Nephron (organoid): ENCODE measurements at regions not wholly inside any gene's neighbourhood (a gene's known extent, or its start where the extent isn't known, plus 50 kb on each side); places are given as distances from the start of the nearest gene placed in this dataset.
A peak's percentile ranks its signal among the peaks of the same experiment; 100 is the strongest.

ENCODE experiments used
- H3K27ac Mint-ChIP-seq, 3 experiments: 2 replicates each; pipeline ENCODE4 v1.8.0; 2020; ENCODE audit warnings: mixed read lengths in 3 of 3, mild to moderate bottlenecking in 2 of 3, moderate library complexity in 1 of 3
- H3K27me3 Mint-ChIP-seq: 2 replicates; pipeline ENCODE4 v1.8.0; 2021; ENCODE audit warnings: low read depth, mild to moderate bottlenecking, moderate library complexity, mixed read lengths
- H3K36me3 Mint-ChIP-seq: 2 replicates; pipeline ENCODE4 v1.8.0; 2020; ENCODE audit warnings: low read depth, mixed read lengths
- H3K4me1 Mint-ChIP-seq: 2 replicates; pipeline ENCODE4 v1.8.0; 2020; ENCODE audit warnings: mixed read lengths
- H3K4me3 Mint-ChIP-seq, 3 experiments: 2 replicates each; pipeline ENCODE4 v1.8.0; 2020; ENCODE audit warnings: mild to moderate bottlenecking in 3 of 3, mixed read lengths in 3 of 3, moderate library complexity in 2 of 3
- H3K9me3 Mint-ChIP-seq: 2 replicates; pipeline ENCODE4 v1.8.0; 2020; ENCODE audit warnings: mixed read lengths
- TF ChIP-seq, protein P1 (sequence below), 3 experiments: fragments of 200-600 bp; sonication (generic); IDR thresholded peaks; one replicate each; pipeline ENCODE4 v1.5.0; 2021; ENCODE audit warnings: antibody characterized with exemption in 3 of 3; ENCODE audit not compliant: unreplicated experiment in 3 of 3

DNA sequence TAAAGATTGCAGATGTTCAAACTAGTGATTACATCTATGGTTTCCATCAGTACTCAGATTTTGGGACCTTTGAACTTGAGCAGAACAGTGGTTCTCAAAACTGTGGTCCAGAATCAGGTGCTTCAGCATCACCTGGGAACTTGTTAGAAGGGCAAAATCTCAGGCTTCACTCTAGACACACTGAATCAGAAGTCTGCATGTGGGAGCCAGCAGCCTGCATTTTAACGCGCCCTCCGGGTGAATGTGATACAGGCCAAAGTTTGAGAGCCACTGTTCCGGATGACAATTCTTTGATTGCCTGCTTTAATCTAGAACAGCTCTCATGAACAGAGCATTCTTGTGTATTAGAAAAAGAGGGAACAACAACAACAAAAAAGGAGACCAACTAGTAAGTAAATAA lies 261.7 kb downstream of the GPD2 start:
- no peak overlapping the region for H3K27ac Mint-ChIP-seq
- H3K27me3 Mint-ChIP-seq: no peaks in the 10 kb centered on the region
- H3K9me3 Mint-ChIP-seq: no peaks in the 10 kb centered on the region
- no peaks in the 10 kb centered on the region for H3K36me3 Mint-ChIP-seq
- TF ChIP-seq, protein P1, sequence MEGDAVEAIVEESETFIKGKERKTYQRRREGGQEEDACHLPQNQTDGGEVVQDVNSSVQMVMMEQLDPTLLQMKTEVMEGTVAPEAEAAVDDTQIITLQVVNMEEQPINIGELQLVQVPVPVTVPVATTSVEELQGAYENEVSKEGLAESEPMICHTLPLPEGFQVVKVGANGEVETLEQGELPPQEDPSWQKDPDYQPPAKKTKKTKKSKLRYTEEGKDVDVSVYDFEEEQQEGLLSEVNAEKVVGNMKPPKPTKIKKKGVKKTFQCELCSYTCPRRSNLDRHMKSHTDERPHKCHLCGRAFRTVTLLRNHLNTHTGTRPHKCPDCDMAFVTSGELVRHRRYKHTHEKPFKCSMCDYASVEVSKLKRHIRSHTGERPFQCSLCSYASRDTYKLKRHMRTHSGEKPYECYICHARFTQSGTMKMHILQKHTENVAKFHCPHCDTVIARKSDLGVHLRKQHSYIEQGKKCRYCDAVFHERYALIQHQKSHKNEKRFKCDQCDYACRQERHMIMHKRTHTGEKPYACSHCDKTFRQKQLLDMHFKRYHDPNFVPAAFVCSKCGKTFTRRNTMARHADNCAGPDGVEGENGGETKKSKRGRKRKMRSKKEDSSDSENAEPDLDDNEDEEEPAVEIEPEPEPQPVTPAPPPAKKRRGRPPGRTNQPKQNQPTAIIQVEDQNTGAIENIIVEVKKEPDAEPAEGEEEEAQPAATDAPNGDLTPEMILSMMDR (IDR thresholded peaks at IDR 0.05; ENCODE audit: unreplicated experiment in 3 of 3): no peak
- H3K4me3 Mint-ChIP-seq: no peak overlapping the region
- no peaks in the 10 kb centered on the region for H3K4me1 Mint-ChIP-seq

DNA sequence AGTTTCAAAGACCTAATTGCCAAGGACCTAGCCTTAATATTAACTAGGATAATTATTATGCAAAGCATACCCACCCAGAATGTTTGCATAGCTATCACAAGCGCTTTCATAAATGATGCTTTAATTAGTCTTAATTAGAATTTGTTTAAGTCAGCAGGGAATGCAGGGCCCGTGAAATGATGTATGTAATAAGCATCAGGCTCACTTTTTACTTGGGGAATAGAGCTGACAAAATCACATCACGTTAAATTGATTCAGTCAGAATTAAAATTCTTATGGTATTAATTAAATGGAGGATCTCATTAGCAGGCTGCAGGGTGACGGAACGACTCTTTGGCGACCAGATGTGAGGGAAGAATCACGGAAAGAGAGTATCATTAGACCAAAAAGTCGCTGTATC lies 264.5 kb downstream of the GPD2 start:
- TF ChIP-seq, protein P1 (IDR thresholded peaks at IDR 0.05; ENCODE audit: unreplicated experiment in 3 of 3): no peak

DNA sequence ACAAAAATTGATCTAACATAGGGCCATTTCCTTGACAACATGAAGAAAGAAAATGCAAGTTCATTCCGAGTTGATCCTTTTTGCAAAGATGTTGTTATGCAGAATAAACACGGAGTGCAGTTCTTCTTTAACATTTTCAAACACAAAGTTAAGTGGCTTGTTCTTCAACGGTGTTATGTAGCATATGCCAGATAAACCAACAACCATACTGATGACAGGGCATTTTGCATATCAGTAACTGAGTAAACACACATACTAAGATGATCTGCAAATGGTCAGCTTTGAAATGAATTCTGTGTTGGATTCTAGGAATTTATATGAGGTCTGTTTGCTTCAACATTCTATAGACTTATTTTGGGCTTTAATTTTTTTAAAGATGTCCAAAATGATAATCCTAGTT lies 266.4 kb downstream of the GPD2 start:
- Mint-ChIP-seq H3K9me3 (no peaks in the 10 kb centered on the region), H3K36me3 (no peaks in the 10 kb centered on the region), H3K4me1 (peaks cover 7% of the 10 kb centered on the region), H3K27me3 (no peaks in the 10 kb centered on the region), H3K4me3 (no peak overlapping the region), H3K27ac (no peak overlapping the region)
- TF ChIP-seq, protein P1 (IDR thresholded peaks at IDR 0.05; ENCODE audit: unreplicated experiment in 3 of 3): no peak

More for the DNA sequence above, 264.5 kb downstream of the GPD2 start:
- Mint-ChIP-seq H3K4me1 (peaks cover 7% of the 10 kb centered on the region), H3K27me3 (no peaks in the 10 kb centered on the region), H3K27ac (no peak overlapping the region), H3K36me3 (no peaks in the 10 kb centered on the region), H3K9me3 (no peaks in the 10 kb centered on the region), H3K4me3 (no peak overlapping the region)

GRCh38 chr2:156703642-156704041 lies 267.5 kb downstream of the GPD2 start:
- H3K4me1 Mint-ChIP-seq: peaks cover 7% of the 10 kb centered on the region
- TF ChIP-seq, protein P1 (IDR thresholded peaks at IDR 0.05; ENCODE audit: unreplicated experiment in 3 of 3): no peak
- peak overlapping the region in 1 of 3 experiments; percentile 29 for H3K27ac Mint-ChIP-seq
- no peak overlapping the region for H3K4me3 Mint-ChIP-seq
- H3K36me3 Mint-ChIP-seq: no peaks in the 10 kb centered on the region
- H3K27me3 Mint-ChIP-seq: no peaks in the 10 kb centered on the region
- H3K9me3 Mint-ChIP-seq: no peaks in the 10 kb centered on the region

DNA sequence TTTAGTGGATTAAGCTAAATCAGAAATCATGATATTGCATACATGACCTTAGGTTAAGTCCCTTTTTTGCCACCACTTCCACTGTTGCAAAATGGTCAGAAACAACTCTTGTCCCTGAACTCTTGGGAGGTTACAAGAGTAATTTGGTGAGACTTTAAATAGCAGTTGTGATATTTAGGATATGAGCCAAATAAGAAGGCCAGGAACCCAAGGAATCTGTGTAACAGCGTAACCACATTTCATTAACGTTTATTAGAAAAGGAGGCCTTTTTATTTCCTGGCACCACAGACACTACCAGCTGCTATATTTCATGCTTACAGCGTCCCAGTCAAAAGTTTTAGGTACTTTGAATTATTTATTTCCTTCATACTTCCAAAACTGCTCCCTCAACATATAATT lies 268.0 kb downstream of the GPD2 start:
- H3K4me1 Mint-ChIP-seq: peaks cover 7% of the 10 kb centered on the region
- H3K27me3 Mint-ChIP-seq: no peaks in the 10 kb centered on the region
- TF ChIP-seq, protein P1 (IDR thresholded peaks at IDR 0.05; ENCODE audit: unreplicated experiment in 3 of 3): no peak
- H3K27ac Mint-ChIP-seq: peak overlapping the region in 1 of 3 experiments; percentile 29
- H3K4me3 Mint-ChIP-seq: no peak overlapping the region
- no peaks in the 10 kb centered on the region for H3K9me3 Mint-ChIP-seq
- no peaks in the 10 kb centered on the region for H3K36me3 Mint-ChIP-seq

GRCh38 chr2:156704617-156705016 lies 268.4 kb downstream of the GPD2 start:
- H3K9me3 Mint-ChIP-seq: no peaks in the 10 kb centered on the region
- TF ChIP-seq, protein P1 (IDR thresholded peaks at IDR 0.05; ENCODE audit: unreplicated experiment in 3 of 3): no peak
- H3K27ac Mint-ChIP-seq: peak overlapping the region in 1 of 3 experiments; percentile 13
- no peak overlapping the region for H3K4me3 Mint-ChIP-seq
- no peaks in the 10 kb centered on the region for H3K36me3 Mint-ChIP-seq
- H3K27me3 Mint-ChIP-seq: no peaks in the 10 kb centered on the region
- peaks cover 7% of the 10 kb centered on the region for H3K4me1 Mint-ChIP-seq
